H1 (cell line): ENCODE measurements at regions not wholly inside any gene's neighbourhood (a gene's known extent, or its start where the extent isn't known, plus 50 kb on each side); places are given as distances from the start of the nearest gene placed in this dataset.

Experiments used
- CTCF ChIA-PET: fragments of 300-600 bp; sonication (Branson Sonifier 250); formaldehyde crosslinking; loops from one replicate; lab custom pipeline; 2021; ENCODE audit not compliant: partially characterized antibody; lab: Charles Lee
- POLR2A ChIA-PET: fragments of 300-600 bp; sonication (Branson Sonifier 250); formaldehyde crosslinking; loops from one replicate; lab custom pipeline; 2021; ENCODE audit warnings: inconsistent platforms; ENCODE audit not compliant: partially characterized antibody; lab: Charles Lee
- DNase-seq, 2 experiments: peaks; one replicate each; pipeline versions ENCODE4 v3.0.0 to v3.0.0-alpha.2; 2010 to 2022; ENCODE audit warnings: low spot score in 2 of 2, low read depth in 1 of 2, mixed read lengths in 1 of 2
- FAIRE-seq: peaks from 2 replicates; lab custom pipeline; 2011; peaks lifted over from hg19 to GRCh38; lab: Jason Lieb, UNC
- H2AFZ ChIP-seq: 2 replicates; pipeline ENCODE4 v1.8.1; 2012; ENCODE audit warnings: low read length, inconsistent platforms
- H2AK5ac ChIP-seq: 2 replicates; pipeline ENCODE4 v1.6.1; 2013; ENCODE audit warnings: low read depth, low read length
- H2BK120ac ChIP-seq: replicated peaks from 2 replicates; pipeline ENCODE3; 2013; ENCODE audit warnings: low read depth, low read length, inconsistent platforms
- H2BK12ac ChIP-seq: 2 replicates; pipeline ENCODE4 v1.6.1; 2013; ENCODE audit warnings: low read depth, low read length
- H2BK15ac ChIP-seq: 2 replicates; pipeline ENCODE4 v1.6.1; 2013; ENCODE audit warnings: low read length
- H2BK20ac ChIP-seq: 2 replicates; pipeline ENCODE4 v1.6.1; 2013; ENCODE audit warnings: low read length
- H2BK5ac ChIP-seq: 2 replicates; pipeline ENCODE4 v1.6.1; 2013; ENCODE audit warnings: low read depth, low read length
- H3K14ac ChIP-seq: 2 replicates; pipeline ENCODE4 v1.6.1; 2013; ENCODE audit warnings: inconsistent platforms; ENCODE audit not compliant: insufficient read length
- H3K18ac ChIP-seq: 2 replicates; pipeline ENCODE4 v1.6.1; 2013; ENCODE audit warnings: low read length; ENCODE audit errors: extremely low read depth
- H3K23ac ChIP-seq: 2 replicates; pipeline ENCODE4 v1.6.1; 2013; ENCODE audit warnings: inconsistent platforms; ENCODE audit not compliant: insufficient read length
- H3K23me2 ChIP-seq: 2 replicates; pipeline ENCODE4 v1.6.1; 2013; ENCODE audit warnings: low read depth, low read length
- H3K27ac ChIP-seq: 2 replicates; pipeline ENCODE4 v1.6.1; 2011; ENCODE audit warnings: low read depth, low read length, inconsistent platforms
- H3K27me3 ChIP-seq, 4 experiments: replicated peaks in 1 of 4; 1 replicate in 1 of 4; 2 replicates in 3 of 4; pipeline versions ENCODE4 v1.6.1 to v1.8.1; 2011 to 2013; ENCODE audit warnings: low read length in 3 of 4, mild to moderate bottlenecking in 3 of 4, inconsistent platforms in 2 of 4, mixed read lengths in 2 of 4, moderate library complexity in 1 of 4; ENCODE audit not compliant: control insufficient read depth in 3 of 4, insufficient read depth in 3 of 4; ENCODE audit errors: extremely low read depth in 1 of 4
- H3K36me3 ChIP-seq, 4 experiments: 2 replicates each; pipeline versions ENCODE4 v1.6.1 to v1.8.1; 2011 to 2013; ENCODE audit warnings: mild to moderate bottlenecking in 4 of 4, low read length in 3 of 4, moderate library complexity in 2 of 4, control low read depth in 1 of 4, inconsistent platforms in 1 of 4; ENCODE audit not compliant: insufficient read depth in 4 of 4, control insufficient read depth in 2 of 4
- H3K4ac ChIP-seq: replicated peaks from 2 replicates; pipeline ENCODE3; 2013; ENCODE audit warnings: low read length, low read depth, mixed read lengths, inconsistent platforms; ENCODE audit not compliant: insufficient read length
- H3K4me1 ChIP-seq, 4 experiments: replicated peaks in 1 of 4; 1 replicate in 1 of 4; 2 replicates in 3 of 4; pipeline versions ENCODE4 v1.6.1 to v1.8.1; 2011 to 2013; ENCODE audit warnings: low read length in 3 of 4, inconsistent platforms in 2 of 4, mixed read lengths in 1 of 4; ENCODE audit not compliant: insufficient read depth in 4 of 4, control insufficient read depth in 3 of 4
- H3K4me2 ChIP-seq, 2 experiments: 2 replicates each; pipeline versions ENCODE4 v1.6.1 to v1.8.1; 2011 to 2013; ENCODE audit warnings: low read depth in 2 of 2, low read length in 2 of 2, control low read depth in 1 of 2, inconsistent platforms in 1 of 2, mild to moderate bottlenecking in 1 of 2; ENCODE audit not compliant: insufficient read depth in 1 of 2
- H3K4me3 ChIP-seq, 4 experiments: fragments of 200-600, 300-600 bp in 1 of 4; sonication (generic), shearing (Covaris generic), sonication (Bioruptor Twin) in 1 of 4; 2 replicates each; pipeline versions ENCODE4 v1.5.1 to v1.8.1; 2011 to 2016; ENCODE audit warnings: low read length in 4 of 4, low read depth in 3 of 4, control low read depth in 2 of 4, inconsistent platforms in 2 of 4, mild to moderate bottlenecking in 2 of 4, mixed read lengths in 1 of 4, moderate library complexity in 1 of 4; ENCODE audit not compliant: insufficient read depth in 2 of 4; ENCODE audit errors: extremely low read depth in 1 of 4
- H3K56ac ChIP-seq: replicated peaks from 2 replicates; pipeline ENCODE3; 2013; ENCODE audit warnings: low read depth, mild to moderate bottlenecking, mixed read lengths, low read length, inconsistent platforms; ENCODE audit not compliant: insufficient read length
- H3K79me1 ChIP-seq: 2 replicates; pipeline ENCODE4 v1.6.1; 2013; ENCODE audit warnings: low read depth, low read length, control low read depth
- H3K79me2 ChIP-seq, 2 experiments: 2 replicates each; pipeline versions ENCODE4 v1.6.1 to v1.8.1; 2012 to 2013; ENCODE audit warnings: low read length in 2 of 2, mild to moderate bottlenecking in 2 of 2, inconsistent platforms in 1 of 2; ENCODE audit not compliant: insufficient read depth in 2 of 2, control insufficient read depth in 1 of 2
- H3K9ac ChIP-seq, 4 experiments: replicated peaks in 1 of 4; 1 replicate in 1 of 4; 2 replicates in 3 of 4; pipeline versions ENCODE4 v1.6.1 to v1.8.1; 2011 to 2013; ENCODE audit warnings: low read depth in 3 of 4, low read length in 3 of 4, control low read depth in 2 of 4, mild to moderate bottlenecking in 2 of 4, moderate library complexity in 2 of 4, inconsistent platforms in 1 of 4; ENCODE audit errors: extremely low read depth in 1 of 4
- H3K9me3 ChIP-seq, 2 experiments: 2 replicates each; pipeline versions ENCODE4 v1.6.1 to v1.8.1; 2012 to 2013; ENCODE audit warnings: mild to moderate bottlenecking in 2 of 2, moderate library complexity in 2 of 2, control low read depth in 1 of 2, inconsistent platforms in 1 of 2, low read depth in 1 of 2, low read length in 1 of 2, mixed read lengths in 1 of 2; ENCODE audit not compliant: insufficient read depth in 2 of 2
- H4K20me1 ChIP-seq, 2 experiments: replicated peaks in 1 of 2; 2 replicates each; pipeline versions ENCODE3 to v1.8.1; 2011 to 2013; ENCODE audit warnings: inconsistent platforms in 2 of 2, low read length in 2 of 2, mild to moderate bottlenecking in 1 of 2; ENCODE audit not compliant: insufficient read depth in 2 of 2, control insufficient read depth in 1 of 2
- H4K5ac ChIP-seq: 2 replicates; pipeline ENCODE4 v1.6.1; 2013; ENCODE audit warnings: low read length, low read depth, mixed read lengths, inconsistent platforms; ENCODE audit not compliant: insufficient read length
- H4K8ac ChIP-seq: 2 replicates; pipeline ENCODE4 v1.8.0; 2013; ENCODE audit warnings: mild to moderate bottlenecking, moderate library complexity, low read length, inconsistent platforms; ENCODE audit not compliant: insufficient read depth; ENCODE audit errors: extremely low read depth
- H4K91ac ChIP-seq: replicated peaks from 2 replicates; pipeline ENCODE3; 2013; ENCODE audit warnings: low read length, mixed read lengths, inconsistent platforms; ENCODE audit not compliant: insufficient read length
- BCL11A ChIP-seq, 2 experiments: IDR thresholded peaks; one replicate each; pipeline ENCODE4 v1.6.1; 2011; ENCODE audit warnings: low read depth in 2 of 2, low read length in 2 of 2, mild to moderate bottlenecking in 2 of 2
- BRCA1 ChIP-seq: IDR thresholded peaks from 2 replicates; pipeline ENCODE4 v1.6.1; 2012; ENCODE audit warnings: low read depth, low read length, improper control_type of control experiment
- CREB1 ChIP-seq: IDR thresholded peaks from 2 replicates; pipeline ENCODE4 v1.6.1; 2012; ENCODE audit warnings: inconsistent platforms
- CTBP2 ChIP-seq: IDR thresholded peaks from 2 replicates; pipeline ENCODE4 v1.7.0; 2011; ENCODE audit warnings: borderline replicate concordance, mild to moderate bottlenecking, moderate library complexity, mixed read lengths, low read length; ENCODE audit not compliant: insufficient read depth, insufficient read length
- FOSL1 ChIP-seq: IDR thresholded peaks from 2 replicates; pipeline ENCODE4 v1.6.1; 2011; ENCODE audit warnings: mild to moderate bottlenecking, low read depth, low read length, moderate library complexity; ENCODE audit not compliant: insufficient read depth
- KDM5A ChIP-seq: fragments of 200-600 bp; IDR thresholded peaks from 2 replicates; pipeline ENCODE4 v1.7.1; 2012; ENCODE audit warnings: mild to moderate bottlenecking, low read length, inconsistent platforms, mixed read lengths
- NANOG ChIP-seq: IDR thresholded peaks from 2 replicates; pipeline ENCODE4 v1.6.1; 2011; ENCODE audit warnings: low read length, low read depth, mild to moderate bottlenecking, inconsistent platforms; ENCODE audit not compliant: insufficient read depth, poor library complexity, severe bottlenecking
- SP4 ChIP-seq: IDR thresholded peaks from 2 replicates; pipeline ENCODE4 v1.6.1; 2012; ENCODE audit warnings: low read length, inconsistent platforms
- TEAD4 ChIP-seq: IDR thresholded peaks from 2 replicates; pipeline ENCODE4 v1.6.1; 2012; ENCODE audit warnings: low read depth, low read length, inconsistent platforms, mixed read lengths
- ZNF274 ChIP-seq: IDR thresholded peaks from 2 replicates; pipeline ENCODE4 v1.7.0; 2012; ENCODE audit warnings: low read length, borderline replicate concordance; ENCODE audit errors: extremely low read depth
- WGBS, 2 experiments: shearing (Covaris generic) in 1 of 2; methylation state at CpG; one replicate each; pipeline versions ENCODE4 v1.1.6 to v1.1.7; 2013 to 2015; ENCODE audit warnings: low lambda C conversion rate in 2 of 2, mixed read lengths in 2 of 2, inconsistent platforms in 1 of 2, low coverage in 1 of 2, missing lambda C conversion rate in 1 of 2; ENCODE audit not compliant: insufficient replicate concordance in 2 of 2, insufficient coverage in 1 of 2, insufficient read length in 1 of 2; ENCODE audit errors: extremely low coverage in 1 of 2, missing lambda C conversion rate in 1 of 2; 5-methylcytosine and 5-hydroxymethylcytosine counted together
- TF ChIP-seq, protein P1 (sequence below): IDR thresholded peaks from 2 replicates; pipeline ENCODE4 v1.6.1; 2011; ENCODE audit warnings: low read depth, mild to moderate bottlenecking, low read length; ENCODE audit not compliant: insufficient read depth
- TF ChIP-seq, protein P2 (sequence below): IDR thresholded peaks from 2 replicates; pipeline ENCODE4 v1.6.1; 2012; ENCODE audit warnings: inconsistent platforms
- TF ChIP-seq, protein P3 (sequence below): IDR thresholded peaks from 2 replicates; pipeline ENCODE4 v1.6.1; 2012; ENCODE audit warnings: low read length, inconsistent platforms

DNA sequence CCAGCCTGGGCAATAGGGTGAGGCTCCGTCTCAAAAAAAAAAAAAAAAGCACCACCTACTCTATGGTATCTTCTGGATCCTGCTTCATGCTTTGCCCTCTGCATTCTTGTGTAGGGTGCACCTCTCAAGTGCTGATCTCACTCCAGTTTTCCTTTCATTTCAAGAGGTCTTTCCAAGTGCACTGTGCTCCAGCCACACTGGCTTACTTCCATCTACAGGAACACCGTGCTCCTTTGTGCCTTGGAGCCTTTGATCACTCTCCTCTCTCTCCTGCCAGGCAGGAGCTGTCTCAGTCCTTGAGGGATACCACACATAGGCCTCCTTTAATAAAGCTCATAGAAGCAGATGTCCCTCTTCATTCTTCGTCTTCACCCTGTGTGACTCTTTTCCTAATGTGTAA, 55.4 kb upstream of the GREM2 start:
- WGBS, 2 experiments, result 91% methylated on average over 3 of the region's 3 CpGs; no CpG with 5 or more reads in 1 of the 2 experiments
- ChIA-PET POLR2A (no interaction called here), CTCF (interaction anchor here (0.7 to 1.5 kb wide), 3 partner anchors 25 to 375 kb away, joined by 3 to 4 read pairs (median 3); no protein-coding TSS in a partner anchor)
- H3K4me1 ChIP-seq, result no peaks in the 10 kb centered on the region
- H2BK15ac ChIP-seq, result no peak overlapping the region
- no peak overlapping the region for H3K9ac ChIP-seq
- DNase-seq (no peak), FAIRE-seq (no peak)
- no peak overlapping the region for H3K56ac ChIP-seq
- H4K5ac ChIP-seq, result no peak overlapping the region
- no peaks in the 10 kb centered on the region for H3K23me2 ChIP-seq
- H4K8ac ChIP-seq, result no peak overlapping the region
- H3K27ac ChIP-seq, result no peak overlapping the region
- no peaks in the 10 kb centered on the region for H3K36me3 ChIP-seq
- H2BK5ac ChIP-seq, result no peak overlapping the region
- H3K14ac ChIP-seq, result no peak overlapping the region
- no peak overlapping the region for H2BK20ac ChIP-seq
- no peaks in the 10 kb centered on the region for H3K79me1 ChIP-seq
- H3K4me3 ChIP-seq, result no peak overlapping the region
- H4K20me1 ChIP-seq, result no peaks in the 10 kb centered on the region
- H2AFZ ChIP-seq, result no peak overlapping the region
- H3K27me3 ChIP-seq, result no peaks in the 10 kb centered on the region
- H3K4me2 ChIP-seq, result no peak overlapping the region
- no peak overlapping the region for H2AK5ac ChIP-seq
- no peak overlapping the region for H3K23ac ChIP-seq
- H3K9me3 ChIP-seq, result no peaks in the 10 kb centered on the region; a peak in 1 of 4 replicates
- no peaks in the 10 kb centered on the region for H3K79me2 ChIP-seq
- H3K18ac ChIP-seq, result no peak overlapping the region
- H3K4ac ChIP-seq, result no peak overlapping the region
- no peak overlapping the region for H4K91ac ChIP-seq
- no peak overlapping the region for H2BK12ac ChIP-seq
- no peak overlapping the region for H2BK120ac ChIP-seq
- TF ChIP-seq CTBP2 (no peak), CREB1 (no peak), FOSL1 (no peak), KDM5A (no peak), TEAD4 (no peak), BRCA1 (no peak), NANOG (no peak), ZNF274 (no peak), SP4 (no peak), BCL11A (IDR thresholded peaks at IDR 0.05; ENCODE audit: low read depth in 2 of 2, low read length in 2 of 2) (no peak)
- TF ChIP-seq, protein P1, sequence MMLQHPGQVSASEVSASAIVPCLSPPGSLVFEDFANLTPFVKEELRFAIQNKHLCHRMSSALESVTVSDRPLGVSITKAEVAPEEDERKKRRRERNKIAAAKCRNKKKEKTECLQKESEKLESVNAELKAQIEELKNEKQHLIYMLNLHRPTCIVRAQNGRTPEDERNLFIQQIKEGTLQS, result no peak
- TF ChIP-seq, protein P2, sequence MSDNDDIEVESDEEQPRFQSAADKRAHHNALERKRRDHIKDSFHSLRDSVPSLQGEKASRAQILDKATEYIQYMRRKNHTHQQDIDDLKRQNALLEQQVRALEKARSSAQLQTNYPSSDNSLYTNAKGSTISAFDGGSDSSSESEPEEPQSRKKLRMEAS, result no peak
- TF ChIP-seq, protein P3, sequence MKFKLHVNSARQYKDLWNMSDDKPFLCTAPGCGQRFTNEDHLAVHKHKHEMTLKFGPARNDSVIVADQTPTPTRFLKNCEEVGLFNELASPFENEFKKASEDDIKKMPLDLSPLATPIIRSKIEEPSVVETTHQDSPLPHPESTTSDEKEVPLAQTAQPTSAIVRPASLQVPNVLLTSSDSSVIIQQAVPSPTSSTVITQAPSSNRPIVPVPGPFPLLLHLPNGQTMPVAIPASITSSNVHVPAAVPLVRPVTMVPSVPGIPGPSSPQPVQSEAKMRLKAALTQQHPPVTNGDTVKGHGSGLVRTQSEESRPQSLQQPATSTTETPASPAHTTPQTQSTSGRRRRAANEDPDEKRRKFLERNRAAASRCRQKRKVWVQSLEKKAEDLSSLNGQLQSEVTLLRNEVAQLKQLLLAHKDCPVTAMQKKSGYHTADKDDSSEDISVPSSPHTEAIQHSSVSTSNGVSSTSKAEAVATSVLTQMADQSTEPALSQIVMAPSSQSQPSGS, result no peak
